Cardiac muscle cell (in vitro differentiated cells and primary cell): ENCODE measurements at regions not wholly inside any gene's neighbourhood (a gene's known extent, or its start where the extent isn't known, plus 50 kb on each side); places are given as distances from the start of the nearest gene placed in this dataset.
A peak's percentile ranks its signal among the peaks of the same experiment; 100 is the strongest.

Experiments
- DNase-seq, 2 donors: peaks; one replicate each; pipeline versions ENCODE4 v3.0.0 to v3.0.0-alpha.2; 2010 to 2017; ENCODE audit warnings: low read depth in 1 of 2, low spot score in 1 of 2
- H3K27ac ChIP-seq: fragments of 200-600 bp; sonication (generic); 2 replicates; pipeline ENCODE4 v1.5.1; 2016
- H3K27me3 ChIP-seq: fragments of 200-600 bp; sonication (generic); 2 replicates; pipeline ENCODE4 v1.6.0; 2016; ENCODE audit warnings: control low read depth
- H3K36me3 ChIP-seq: fragments of 200-600 bp; sonication (generic); 2 replicates; pipeline ENCODE4 v1.5.1; 2016; ENCODE audit warnings: control low read depth
- H3K4me1 ChIP-seq: fragments of 200-600 bp; sonication (generic); 2 replicates; pipeline ENCODE4 v1.8.1; 2017; ENCODE audit warnings: low read depth, mild to moderate bottlenecking, mixed run types
- H3K4me3 ChIP-seq: fragments of 200-600 bp; sonication (generic); 2 replicates; pipeline ENCODE4 v1.5.1; 2016; ENCODE audit warnings: mild to moderate bottlenecking
- H3K9me3 ChIP-seq: fragments of 200-600 bp; sonication (generic); 2 replicates; pipeline ENCODE4 v1.5.1; 2017; ENCODE audit warnings: low read depth, mild to moderate bottlenecking, control low read depth
- TF ChIP-seq, protein P1 (sequence below): IDR thresholded peaks from 2 replicates; pipeline ENCODE4 v1.5.1; 2012; ENCODE audit warnings: low read depth, mild to moderate bottlenecking, low read length

DNA sequence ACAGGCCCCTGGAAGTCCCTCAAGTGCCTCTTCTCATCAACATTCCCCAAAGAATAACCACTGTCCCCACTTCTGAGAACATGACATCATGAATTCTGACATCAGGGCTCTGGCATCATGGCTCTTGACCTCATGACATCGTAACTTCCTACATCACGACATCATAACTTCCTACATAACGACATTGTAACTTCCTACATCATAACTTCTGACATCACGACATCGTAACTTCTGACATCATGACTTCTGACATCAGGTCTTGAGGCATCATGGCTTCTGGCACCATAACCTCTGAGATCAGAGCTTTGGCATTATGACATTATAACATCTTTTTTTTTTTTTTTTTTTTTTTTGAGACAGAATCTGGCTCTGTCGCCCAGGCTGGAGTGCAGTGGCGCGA lies 66.7 kb upstream of the FAM20C start:
- H3K36me3 ChIP-seq, result no peaks in the 10 kb centered on the region
- no peak overlapping the region for H3K4me3 ChIP-seq
- peaks cover 5% of the 10 kb centered on the region for H3K4me1 ChIP-seq
- no peak for DNase-seq
- TF ChIP-seq, protein P1, sequence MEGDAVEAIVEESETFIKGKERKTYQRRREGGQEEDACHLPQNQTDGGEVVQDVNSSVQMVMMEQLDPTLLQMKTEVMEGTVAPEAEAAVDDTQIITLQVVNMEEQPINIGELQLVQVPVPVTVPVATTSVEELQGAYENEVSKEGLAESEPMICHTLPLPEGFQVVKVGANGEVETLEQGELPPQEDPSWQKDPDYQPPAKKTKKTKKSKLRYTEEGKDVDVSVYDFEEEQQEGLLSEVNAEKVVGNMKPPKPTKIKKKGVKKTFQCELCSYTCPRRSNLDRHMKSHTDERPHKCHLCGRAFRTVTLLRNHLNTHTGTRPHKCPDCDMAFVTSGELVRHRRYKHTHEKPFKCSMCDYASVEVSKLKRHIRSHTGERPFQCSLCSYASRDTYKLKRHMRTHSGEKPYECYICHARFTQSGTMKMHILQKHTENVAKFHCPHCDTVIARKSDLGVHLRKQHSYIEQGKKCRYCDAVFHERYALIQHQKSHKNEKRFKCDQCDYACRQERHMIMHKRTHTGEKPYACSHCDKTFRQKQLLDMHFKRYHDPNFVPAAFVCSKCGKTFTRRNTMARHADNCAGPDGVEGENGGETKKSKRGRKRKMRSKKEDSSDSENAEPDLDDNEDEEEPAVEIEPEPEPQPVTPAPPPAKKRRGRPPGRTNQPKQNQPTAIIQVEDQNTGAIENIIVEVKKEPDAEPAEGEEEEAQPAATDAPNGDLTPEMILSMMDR, result no peak
- no peak overlapping the region for H3K27ac ChIP-seq
- no peaks in the 10 kb centered on the region for H3K9me3 ChIP-seq
- peaks cover 5% of the 10 kb centered on the region for H3K27me3 ChIP-seq

DNA sequence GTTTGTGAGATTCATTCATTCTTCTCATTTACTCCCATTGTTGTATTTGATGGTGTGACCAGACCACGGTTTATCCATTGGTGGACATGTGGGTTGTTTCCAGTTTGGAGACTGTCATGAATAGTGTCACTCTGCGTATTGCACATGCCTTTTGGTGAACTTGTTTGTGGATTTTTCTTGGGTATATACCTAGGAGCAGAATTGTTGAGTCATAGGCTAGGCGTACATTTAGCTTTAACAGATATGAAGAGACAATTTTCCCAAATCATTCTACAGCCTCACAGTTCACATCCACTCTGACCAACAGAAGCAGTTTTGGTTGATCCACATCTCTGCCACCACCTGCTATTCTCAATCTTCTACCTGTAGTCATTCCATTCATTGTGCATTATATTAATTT lies 66.0 kb upstream of the FAM20C start:
- Histone ChIP-seq H3K9me3 (no peaks in the 10 kb centered on the region), H3K4me3 (no peak overlapping the region), H3K4me1 (peaks cover 5% of the 10 kb centered on the region), H3K36me3 (no peaks in the 10 kb centered on the region), H3K27me3 (peaks cover 7% of the 10 kb centered on the region), H3K27ac (no peak overlapping the region)
- DNase-seq, result no peak
- TF ChIP-seq, protein P1, result no peak

DNA sequence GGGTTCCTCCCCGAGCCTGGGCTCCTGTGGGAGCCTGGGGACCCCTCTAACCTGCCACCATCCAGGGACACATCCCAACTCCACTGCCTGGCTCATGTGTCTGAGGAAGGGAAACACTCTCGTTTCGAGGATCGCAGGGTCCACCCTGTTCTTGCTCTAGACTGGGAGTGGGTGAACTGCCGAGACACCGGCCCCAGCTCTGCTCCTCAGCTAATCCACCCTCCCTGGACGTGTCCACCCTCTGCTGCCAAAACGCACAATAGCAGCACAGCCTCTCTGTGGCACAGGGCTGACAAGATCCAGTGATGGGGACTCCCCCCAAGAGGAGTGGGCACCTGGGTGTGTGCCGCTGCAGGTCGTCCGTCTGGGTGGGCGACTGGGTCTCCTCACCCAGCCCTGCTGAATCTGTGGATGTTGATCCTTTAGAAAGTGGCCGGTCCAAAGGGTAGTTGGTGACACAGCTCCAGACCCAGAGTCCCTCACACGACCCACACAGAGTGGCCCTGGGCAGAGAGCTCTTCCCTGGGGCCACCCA lies 65.2 kb upstream of the FAM20C start:
- no peak for DNase-seq
- H3K4me3 ChIP-seq, result no peak overlapping the region
- peaks cover 2% of the 10 kb centered on the region for H3K27me3 ChIP-seq
- no peak overlapping the region for H3K27ac ChIP-seq
- H3K36me3 ChIP-seq, result no peaks in the 10 kb centered on the region
- TF ChIP-seq, protein P1, result no peak
- no peaks in the 10 kb centered on the region for H3K9me3 ChIP-seq
- peaks cover 5% of the 10 kb centered on the region for H3K4me1 ChIP-seq

DNA sequence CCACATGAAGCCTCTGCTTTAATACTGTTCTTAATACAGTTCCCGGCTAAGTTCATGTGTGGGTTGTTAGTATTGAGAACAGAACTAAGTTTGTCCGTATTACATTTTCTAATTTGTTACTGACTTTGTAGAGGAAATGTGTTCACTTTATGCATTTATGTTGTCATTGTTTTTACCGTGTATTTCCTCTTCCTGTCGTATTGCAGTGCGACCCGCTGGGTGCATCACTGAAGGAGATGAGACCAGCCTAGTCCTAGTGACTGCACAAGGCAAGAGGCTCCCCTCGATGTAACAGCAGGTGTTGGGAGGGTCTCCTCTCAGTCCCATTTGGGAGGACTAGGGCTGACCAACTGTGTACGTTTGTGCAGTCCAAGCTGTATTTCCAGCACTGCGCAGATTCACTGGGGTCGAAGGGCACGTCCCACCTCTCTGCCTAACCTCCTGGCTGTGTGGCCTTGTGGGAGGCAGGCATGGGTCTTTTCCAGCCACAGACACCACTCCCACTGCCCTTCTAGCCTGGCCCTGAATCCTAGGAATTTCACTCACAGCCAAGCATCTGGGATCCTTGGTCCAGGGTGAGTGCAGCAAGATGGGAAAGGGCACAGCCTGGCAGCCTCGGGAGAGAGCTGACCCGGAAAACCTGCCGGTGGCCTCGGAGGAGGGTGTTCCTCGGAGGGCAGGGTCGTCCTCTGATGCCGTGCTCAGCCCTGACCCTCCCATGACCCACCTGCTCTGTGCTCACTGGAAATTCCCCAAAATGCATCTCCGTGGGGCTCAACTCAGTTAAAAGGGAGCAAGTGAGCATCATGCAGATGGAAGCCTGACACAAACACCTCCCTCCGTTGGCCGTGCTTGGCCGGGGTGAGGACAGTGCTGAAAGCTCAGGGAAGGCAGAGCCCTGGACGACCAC lies 63.9 kb upstream of the FAM20C start:
- no peak for DNase-seq
- no peak overlapping the region for H3K27ac ChIP-seq
- no peaks in the 10 kb centered on the region for H3K36me3 ChIP-seq
- H3K4me1 ChIP-seq, result peaks cover 5% of the 10 kb centered on the region
- TF ChIP-seq, protein P1, result no peak
- no peak overlapping the region for H3K4me3 ChIP-seq
- no peaks in the 10 kb centered on the region for H3K9me3 ChIP-seq
- H3K27me3 ChIP-seq, result peaks cover 2% of the 10 kb centered on the region

DNA sequence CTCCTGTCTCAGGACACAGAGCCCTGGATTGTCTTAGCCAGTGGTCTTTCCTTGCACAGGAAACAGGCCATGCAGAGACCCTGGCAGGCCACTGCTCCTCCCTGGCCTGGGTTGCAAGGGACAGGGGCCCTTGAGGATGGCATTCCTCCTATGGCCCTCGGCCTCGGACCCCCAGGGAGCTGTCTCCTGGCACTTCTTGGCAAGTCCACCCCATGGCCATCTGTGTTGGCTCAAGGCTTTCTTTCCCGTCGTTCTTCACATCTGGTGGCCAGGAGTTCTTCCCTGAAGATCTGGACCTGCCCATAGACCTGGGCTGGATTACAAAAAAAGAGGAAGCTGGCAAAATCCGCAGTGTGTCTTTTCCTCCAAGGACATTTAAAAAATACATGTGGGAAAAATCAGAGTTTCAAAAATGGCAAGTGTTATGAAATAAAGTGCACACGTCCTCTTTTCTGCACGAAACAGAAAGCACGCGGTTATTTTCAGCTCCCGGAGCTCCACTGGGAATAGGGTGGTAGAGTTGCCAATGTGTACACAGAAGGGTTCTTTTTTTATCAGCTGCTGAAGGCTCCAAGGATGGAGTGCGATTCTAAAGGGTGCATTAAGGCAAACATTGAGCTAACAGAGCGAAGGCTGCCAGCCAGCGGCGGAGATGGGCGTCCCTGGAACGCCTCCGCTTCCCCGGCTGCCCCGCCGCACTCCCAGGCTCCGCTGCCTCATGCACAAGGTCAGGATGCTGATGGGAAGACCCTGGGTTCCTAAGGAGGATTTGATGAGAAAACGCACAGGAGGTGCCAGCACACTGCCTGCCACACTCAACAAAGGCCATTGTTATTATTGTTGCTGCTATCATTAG lies 62.8 kb upstream of the FAM20C start:
- Histone ChIP-seq H3K27ac (no peak overlapping the region), H3K4me1 (peaks cover 1% of the 10 kb centered on the region), H3K36me3 (no peaks in the 10 kb centered on the region), H3K27me3 (peaks cover 2% of the 10 kb centered on the region), H3K9me3 (no peaks in the 10 kb centered on the region), H3K4me3 (no peak overlapping the region)
- TF ChIP-seq, protein P1, result no peak
- DNase-seq, result peak in 1 of 2 donors; percentile 81
